K562 (cell line): ENCODE measurements at regions not wholly inside any gene's neighbourhood (a gene's known extent, or its start where the extent isn't known, plus 50 kb on each side); places are given as distances from the start of the nearest gene placed in this dataset.

Experiments
- ATAC-seq: fragments of 200-7000 bp; cut with Tn5 transposase; 3 replicates; pipeline ENCODE4 v1.9.1; 2020; ENCODE audit warnings: moderate library complexity
- BruUV-seq: library from RNA; stranded (reverse); fragments of 400-500 nt; replicated peaks from 2 replicates; lab custom pipeline; 2021; lab: Mats Ljungman, UMichigan
- CTCF ChIA-PET: fragments of 300-600 bp; formaldehyde crosslinking; extraction: SDS; loops from one replicate; lab custom pipeline; 2021; ENCODE audit warnings: low intra/inter-chr PET ratio; lab: Yijun Ruan, JAX
- POLR2A ChIA-PET: fragments of 300-600, 350-650 bp; sonication (Branson Sonifier 250); formaldehyde crosslinking; extraction: SDS; loops from one replicate; lab custom pipeline; 2021; ENCODE audit warnings: antibody characterized with exemption, inconsistent platforms; lab: Yijun Ruan, JAX
- DNase-seq, 4 experiments: peaks; one replicate each; pipeline versions ENCODE4 v3.0.0 to v3.0.0-alpha.2; 2011 to 2018; ENCODE audit warnings: low spot score in 3 of 4, mixed read lengths in 3 of 4; ENCODE audit errors: extremely low read depth in 1 of 4
- FAIRE-seq: peaks from 2 replicates; lab custom pipeline; 2011; peaks lifted over from hg19 to GRCh38; lab: Jason Lieb, UNC
- H2AFZ ChIP-seq: 2 replicates; pipeline ENCODE4 v1.6.0; 2011; ENCODE audit warnings: low read depth, low read length, control low read depth, inconsistent platforms
- H3K27ac ChIP-seq: fragments of 200-600 bp; 3 replicates; pipeline ENCODE4 v1.8.0; 2011; ENCODE audit warnings: low read depth, mild to moderate bottlenecking, control low read depth, inconsistent platforms, low read length, moderate library complexity, mixed read lengths; ENCODE audit errors: extremely low read depth
- H3K27me3 ChIP-seq, 2 experiments: fragments of 300-600 bp in 1 of 2; 2 replicates in 1 of 2; 3 replicates in 1 of 2; pipeline versions ENCODE4 v1.6.0 to v1.8.0; 2011; ENCODE audit warnings: inconsistent platforms in 2 of 2, low read length in 2 of 2, mild to moderate bottlenecking in 1 of 2, mixed read lengths in 1 of 2, moderate library complexity in 1 of 2; ENCODE audit not compliant: control insufficient read depth in 2 of 2, insufficient read depth in 2 of 2
- H3K36me3 ChIP-seq: fragments of 300-600 bp; 3 replicates; pipeline ENCODE4 v1.8.0; 2011; ENCODE audit warnings: mild to moderate bottlenecking, low read length, inconsistent platforms; ENCODE audit not compliant: control insufficient read depth, insufficient read depth
- H3K4me1 ChIP-seq, 2 experiments: fragments of 200-600 bp in 1 of 2; replicated peaks in 1 of 2; 2 replicates in 1 of 2; 3 replicates in 1 of 2; pipeline versions ENCODE4 v1.5.1 to v1.8.0; 2011; ENCODE audit warnings: inconsistent platforms in 2 of 2, low read length in 2 of 2, mild to moderate bottlenecking in 1 of 2, mixed read lengths in 1 of 2, moderate library complexity in 1 of 2; ENCODE audit not compliant: control insufficient read depth in 2 of 2, insufficient read depth in 2 of 2
- H3K4me2 ChIP-seq: 2 replicates; pipeline ENCODE4 v1.6.1; 2011; ENCODE audit warnings: low read length, control low read depth, inconsistent platforms, mixed read lengths; ENCODE audit not compliant: insufficient read depth
- H3K4me3 ChIP-seq: fragments of 200-600 bp; sonication (generic), shearing (Covaris generic); 2 replicates; pipeline ENCODE4 v1.5.1; 2016; ENCODE audit warnings: control low read depth, inconsistent platforms
- H3K79me2 ChIP-seq: fragments of 200-600 bp; 3 replicates; pipeline ENCODE4 v1.8.0; 2011; ENCODE audit warnings: low read length, inconsistent platforms; ENCODE audit not compliant: control insufficient read depth, insufficient read depth
- H3K9ac ChIP-seq, 2 experiments: 2 replicates each; pipeline versions ENCODE4 v1.6.0 to v1.6.1; 2011; ENCODE audit warnings: low read depth in 2 of 2, low read length in 2 of 2, control low read depth in 1 of 2, inconsistent platforms in 1 of 2, mild to moderate bottlenecking in 1 of 2, mixed read lengths in 1 of 2; ENCODE audit not compliant: insufficient read depth in 1 of 2
- H3K9me1 ChIP-seq: one replicate; pipeline ENCODE4 v1.6.0; 2011; ENCODE audit warnings: inconsistent platforms, mild to moderate bottlenecking, low read length, moderate library complexity; ENCODE audit not compliant: control insufficient read depth, insufficient read depth
- H3K9me3 ChIP-seq: replicated peaks from 2 replicates; pipeline ENCODE4 v1.5.1; 2011; ENCODE audit warnings: low read depth, low read length, inconsistent platforms; ENCODE audit not compliant: control insufficient read depth, insufficient read depth
- H4K20me1 ChIP-seq: replicated peaks from 2 replicates; pipeline ENCODE4 v1.6.1; 2011; ENCODE audit warnings: low read length, inconsistent platforms, mixed read lengths; ENCODE audit not compliant: control insufficient read depth, insufficient read depth
- BCOR ChIP-seq: fragments of 450-650 bp; IDR thresholded peaks from 2 replicates; pipeline ENCODE4 v1.6.1; 2016
- CCNT2 ChIP-seq: IDR thresholded peaks from 2 replicates; pipeline ENCODE4 v1.6.1; 2011; ENCODE audit warnings: borderline replicate concordance, low read depth, mild to moderate bottlenecking, moderate library complexity, mixed read lengths, low read length; ENCODE audit not compliant: insufficient read length; ENCODE audit errors: extremely low read depth
- CREM ChIP-seq: IDR thresholded peaks from 2 replicates; pipeline ENCODE4 v1.6.1; 2014; ENCODE audit warnings: antibody characterized with exemption, low read depth
- FOXA1 ChIP-seq: fragments of 450-650 bp; IDR thresholded peaks from 2 replicates; pipeline ENCODE4 v1.6.1; 2016; ENCODE audit warnings: mild to moderate bottlenecking, borderline replicate concordance
- FOXK2 ChIP-seq, 2 experiments: fragments of 450-650 bp; IDR thresholded peaks in 1 of 2; conservative IDR thresholded peaks in 1 of 2; 2 replicates each; pipeline ENCODE4 v1.6.1; 2016; ENCODE audit warnings: low read depth in 2 of 2, mild to moderate bottlenecking in 1 of 2
- GTF2A2 ChIP-seq: IDR thresholded peaks from 2 replicates; pipeline ENCODE4 v1.6.1; 2016; ENCODE audit warnings: mild to moderate bottlenecking, missing genetic modification characterization, missing compliant biosample characterization
- IRF9 ChIP-seq: fragments of 450-650 bp; IDR thresholded peaks from 2 replicates; pipeline ENCODE4 v1.6.1; 2016; ENCODE audit warnings: missing biosample characterization, missing genetic modification characterization
- KLF1 ChIP-seq: fragments of 450-650 bp; IDR thresholded peaks from 2 replicates; pipeline ENCODE4 v1.6.1; 2016; ENCODE audit warnings: missing genetic modification characterization, missing compliant biosample characterization
- L3MBTL2 ChIP-seq: fragments of 450-650 bp; IDR thresholded peaks from 2 replicates; pipeline ENCODE4 v1.6.1; 2016; ENCODE audit warnings: mild to moderate bottlenecking, moderate library complexity
- MAZ ChIP-seq, 2 experiments: fragments of 450-650 bp in 1 of 2; sonication (generic) in 1 of 2; formaldehyde crosslinking; IDR thresholded peaks in 1 of 2; conservative IDR thresholded peaks in 1 of 2; 2 replicates each; pipeline versions ENCODE4 v1.4.0 to v1.5.0; 2020; ENCODE audit warnings: mild to moderate bottlenecking in 1 of 2, missing genetic modification reagents in 1 of 2
- MLX ChIP-seq, 2 experiments: fragments of 450-650 bp in 1 of 2; sonication (generic) in 1 of 2; formaldehyde crosslinking; conservative IDR thresholded peaks; 2 replicates each; pipeline versions ENCODE4 v1.4.0 to v1.8.1; 2020 to 2022; ENCODE audit warnings: mild to moderate bottlenecking in 1 of 2, missing genetic modification reagents in 1 of 2
- PHB2 ChIP-seq: fragments of 450-650 bp; IDR thresholded peaks from 2 replicates; pipeline ENCODE4 v1.6.1; 2017; ENCODE audit warnings: low read depth
- RFX7 ChIP-seq: fragments of 250-450 bp; sonication (Bioruptor Pico); IDR thresholded peaks from 2 replicates; pipeline ENCODE4 v1.5.1; 2021; ENCODE audit warnings: mild to moderate bottlenecking
- ZBTB2 ChIP-seq: fragments of 450-650 bp; IDR thresholded peaks from 2 replicates; pipeline ENCODE4 v1.6.1; 2016; ENCODE audit warnings: antibody characterized with exemption
- ZFP36 ChIP-seq: fragments of 150-350 bp; IDR thresholded peaks from 2 replicates; pipeline ENCODE4 v1.6.1; 2018; ENCODE audit warnings: low read length, low read depth; ENCODE audit not compliant: partially characterized antibody
- ZNF174 ChIP-seq: fragments of 250-450 bp; sonication (Bioruptor Pico); IDR thresholded peaks from 2 replicates; pipeline ENCODE4 v1.4.0; 2020; ENCODE audit warnings: mild to moderate bottlenecking
- WGBS: fragments of 100-300 bp; shearing (Covaris generic); methylation state at CpG from one replicate; pipeline ENCODE4 v1.1.6; 2016; ENCODE audit warnings: low coverage, mixed read lengths; ENCODE audit not compliant: insufficient coverage; ENCODE audit errors: missing lambda C conversion rate; 5-methylcytosine and 5-hydroxymethylcytosine counted together
- in situ Hi-C: fragments of 300-500 bp; cut with MboI; formaldehyde crosslinking; loops from 4 replicates; pipeline ENCODE4 v1.15.0; 2018; ENCODE audit warnings: inconsistent platforms, mixed read lengths
- intact Hi-C: fragments of 100-400 bp; cut with micrococcal nuclease; formaldehyde crosslinking; loops from 2 replicates; pipeline ENCODE4 v1.14.2; 2022

DNA sequence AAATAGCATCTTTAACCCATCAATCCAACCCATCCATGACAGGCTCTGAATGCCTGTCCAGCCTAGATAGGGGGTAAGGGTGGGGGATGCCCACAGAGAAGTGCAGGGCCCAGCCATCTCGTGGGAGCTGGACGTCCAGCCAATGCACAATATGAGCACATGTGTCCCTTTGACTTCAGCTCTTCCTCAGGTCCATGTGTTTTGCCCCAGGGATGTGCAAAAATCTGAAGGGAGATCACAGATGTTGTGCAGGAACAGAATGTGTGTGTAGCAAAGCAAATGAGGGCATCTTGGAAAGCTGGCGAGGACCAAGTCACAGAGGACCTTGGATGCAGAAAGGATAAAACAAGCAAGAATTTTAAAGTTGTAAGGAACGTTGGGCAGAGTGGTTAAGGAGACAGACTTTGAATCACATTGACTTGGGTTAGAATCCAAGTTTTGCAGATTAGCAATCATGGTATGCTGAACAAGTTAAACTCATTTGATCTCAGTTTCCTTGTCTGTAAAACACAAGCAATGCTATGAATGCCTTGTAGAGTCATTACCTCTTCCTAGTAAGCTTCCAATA lies 104.5 kb downstream of the TTC32 start (continued):
- TF ChIP-seq ZNF174 (CRISPR knock-in tag) = no peak
- no peak for TF ChIP-seq CREM

DNA sequence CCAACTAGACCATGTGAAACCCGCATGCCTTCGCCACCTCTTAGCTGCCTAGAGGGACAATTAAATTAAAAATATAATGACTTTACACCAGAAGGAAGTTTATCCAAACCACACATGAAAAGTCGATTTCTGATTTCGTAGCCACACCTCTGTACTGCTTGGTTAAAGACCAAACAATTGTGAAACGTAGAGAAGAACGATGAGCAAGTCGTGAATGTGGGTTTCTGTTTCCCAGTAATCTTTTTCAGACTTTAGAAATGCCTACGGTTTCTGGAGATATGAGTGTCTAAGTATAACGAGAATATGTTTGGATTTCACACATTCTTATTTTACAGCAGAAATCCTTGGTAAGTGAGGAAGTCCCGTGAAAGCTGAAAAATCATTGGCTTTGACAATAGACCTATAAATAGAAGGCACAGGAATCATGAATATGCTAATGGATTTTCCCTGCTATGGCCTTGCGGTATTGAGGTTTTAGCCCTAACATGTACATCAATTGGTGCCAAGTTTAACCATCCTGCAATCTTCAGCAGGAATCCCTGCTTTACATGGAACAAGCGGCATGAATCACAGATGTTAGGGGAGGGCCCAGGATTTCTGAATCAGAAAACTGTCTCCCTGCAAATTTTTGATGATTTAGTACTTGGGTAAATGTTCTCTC lies 105.6 kb downstream of the TTC32 start:
- Histone ChIP-seq H2AFZ (no peak overlapping the region), H3K9ac (no peak overlapping the region), H3K9me3 (no peaks in the 10 kb centered on the region), H3K4me1 (no peaks in the 10 kb centered on the region; a peak in 1 of 5 replicates), H3K79me2 (no peaks in the 10 kb centered on the region), H3K36me3 (no peaks in the 10 kb centered on the region), H3K9me1 (no peaks in the 10 kb centered on the region), H3K27me3 (peaks cover 9 to 51% of the 10 kb centered on the region in 2 experiments; a peak in 3 of 5 replicates), H4K20me1 (no peaks in the 10 kb centered on the region), H3K27ac (no peak overlapping the region), H3K4me3 (no peak overlapping the region), H3K4me2 (no peak overlapping the region)
- ChIA-PET POLR2A (no interaction called here), CTCF (no interaction called here)
- BruUV-seq = no TSS peak
- FAIRE-seq (no peak), ATAC-seq (no peak), DNase-seq (no peak)
- in situ Hi-C loops (no loop called here), intact Hi-C loops (no loop called here)
- under 1% methylated on average over 12 of the region's 12 CpGs for WGBS
- TF ChIP-seq IRF9 (tag) (no peak), RFX7 (CRISPR knock-in tag) (no peak), GTF2A2 (tag) (no peak), MAZ (CRISPR knock-in tag; conservative IDR thresholded peaks at IDR 0.05 in 1 of 2, IDR thresholded peaks at IDR 0.05 in 1 of 2) (no peak), KLF1 (tag) (no peak), FOXA1 (no peak), FOXK2 (conservative IDR thresholded peaks at IDR 0.05 in 1 of 2, IDR thresholded peaks at IDR 0.05 in 1 of 2; ENCODE audit: low read depth in 2 of 2) (no peak), BCOR (no peak), L3MBTL2 (no peak), CCNT2 (no peak), MLX (CRISPR knock-in tag; conservative IDR thresholded peaks at IDR 0.05) (no peak), ZBTB2 (no peak), PHB2 (no peak), ZFP36 (no peak)
